ENCODE measurements at regions not wholly inside any gene's neighbourhood (a gene's known extent, or its start where the extent isn't known, plus 50 kb on each side); places are given as distances from the start of the nearest gene placed in this dataset.

GRCh38 chr22:44406341-44407170, 91.5 kb downstream of the RTL6 start:
- TF ChIP-seq CTCF (IDR thresholded peaks at IDR 0.05; ENCODE audit: low read depth, low read length) (no peak), MYC (IDR thresholded peaks at IDR 0.05; ENCODE audit: low read depth, low read length) (no peak), POLR2A (IDR thresholded peaks at IDR 0.05; ENCODE audit: extremely low read depth, insufficient read length) (no peak)
